ENCODE measurements at regions not wholly inside any gene's neighbourhood (a gene's known extent, or its start where the extent isn't known, plus 50 kb on each side); places are given as distances from the start of the nearest gene placed in this dataset.

- TF ChIP-seq POLR2A (IDR thresholded peaks at IDR 0.05; ENCODE audit: low read depth, low read length) (no peak), POLR2AphosphoS5 (IDR thresholded peaks at IDR 0.05; ENCODE audit: low read depth, low read length) (no peak)
Measured at GRCh38 chr19:27936139-27936538, 1276.8 kb downstream of the UQCRFS1 start.

Measured in GM12891 (cell line).